Astrocyte (in vitro differentiated cells and primary cell): ENCODE measurements at regions not wholly inside any gene's neighbourhood (a gene's known extent, or its start where the extent isn't known, plus 50 kb on each side); places are given as distances from the start of the nearest gene placed in this dataset.

Experiments
- DNase-seq: peaks from one replicate; pipeline ENCODE4 v3.0.0-alpha.2; 2010; ENCODE audit warnings: low read depth
- FAIRE-seq: peaks from 2 replicates; lab custom pipeline; 2011; peaks lifted over from hg19 to GRCh38; lab: Jason Lieb, UNC
- H2AFZ ChIP-seq: 2 replicates; pipeline ENCODE4 v1.6.0; 2012; ENCODE audit warnings: low read depth, low read length, inconsistent platforms
- H3K27ac ChIP-seq: 2 replicates; pipeline ENCODE4 v1.5.1; 2011; ENCODE audit warnings: low read depth, low read length, inconsistent platforms
- H3K27me3 ChIP-seq: 2 replicates; pipeline ENCODE4 v1.6.0; 2011; ENCODE audit warnings: low read length, inconsistent platforms; ENCODE audit not compliant: insufficient read depth
- H3K36me3 ChIP-seq: 2 replicates; pipeline ENCODE4 v1.5.1; 2011; ENCODE audit warnings: low read length, inconsistent platforms; ENCODE audit not compliant: insufficient read depth
- H3K4me1 ChIP-seq: 2 replicates; pipeline ENCODE4 v1.5.1; 2011; ENCODE audit warnings: low read length, inconsistent platforms; ENCODE audit not compliant: insufficient read depth
- H3K4me2 ChIP-seq: 2 replicates; pipeline ENCODE4 v1.6.0; 2012; ENCODE audit warnings: low read length, inconsistent platforms
- H3K4me3 ChIP-seq: 2 replicates; pipeline ENCODE4 v1.5.1; 2011; ENCODE audit warnings: low read depth, mild to moderate bottlenecking, low read length, inconsistent platforms; ENCODE audit not compliant: insufficient read depth
- H3K79me2 ChIP-seq: 2 replicates; pipeline ENCODE4 v1.6.0; 2012; ENCODE audit warnings: mild to moderate bottlenecking, low read length, inconsistent platforms; ENCODE audit not compliant: insufficient read depth
- H3K9ac ChIP-seq: 2 replicates; pipeline ENCODE4 v1.6.0; 2012; ENCODE audit warnings: mild to moderate bottlenecking, low read length, inconsistent platforms
- H3K9me3 ChIP-seq: 2 replicates; pipeline ENCODE4 v1.5.1; 2012; ENCODE audit warnings: low read depth, mild to moderate bottlenecking, low read length, inconsistent platforms; ENCODE audit not compliant: insufficient read depth
- H4K20me1 ChIP-seq: 2 replicates; pipeline ENCODE4 v1.6.0; 2012; ENCODE audit warnings: low read length, inconsistent platforms; ENCODE audit not compliant: insufficient read depth
- H3K27ac Mint-ChIP-seq: one replicate; pipeline ENCODE4 v1.8.0; 2021; ENCODE audit warnings: mild to moderate bottlenecking, mixed read lengths; ENCODE audit not compliant: unreplicated experiment
- H3K27me3 Mint-ChIP-seq: one replicate; pipeline ENCODE4 v1.8.0; 2021; ENCODE audit warnings: low read depth, mixed read lengths; ENCODE audit not compliant: unreplicated experiment
- H3K36me3 Mint-ChIP-seq: one replicate; pipeline ENCODE4 v1.8.0; 2021; ENCODE audit warnings: low read depth, mixed read lengths; ENCODE audit not compliant: unreplicated experiment
- H3K4me1 Mint-ChIP-seq: one replicate; pipeline ENCODE4 v1.8.0; 2021; ENCODE audit warnings: low read depth, mixed read lengths; ENCODE audit not compliant: unreplicated experiment
- H3K4me3 Mint-ChIP-seq: one replicate; pipeline ENCODE4 v1.8.0; 2021; ENCODE audit warnings: mild to moderate bottlenecking, moderate library complexity, mixed read lengths; ENCODE audit not compliant: unreplicated experiment
- H3K9me3 Mint-ChIP-seq: one replicate; pipeline ENCODE4 v1.8.0; 2021; ENCODE audit warnings: mild to moderate bottlenecking, mixed read lengths; ENCODE audit not compliant: unreplicated experiment
- EZH2 ChIP-seq: IDR thresholded peaks from 2 replicates; pipeline ENCODE4 v1.6.1; 2012; ENCODE audit warnings: mild to moderate bottlenecking, low read length, inconsistent platforms; ENCODE audit not compliant: insufficient read depth
- TF ChIP-seq, protein P1 (sequence below): IDR thresholded peaks from 2 replicates; pipeline ENCODE4 v1.5.1; 2011; ENCODE audit warnings: low read depth, mild to moderate bottlenecking, inconsistent platforms, low read length, moderate library complexity; ENCODE audit not compliant: insufficient read depth

DNA sequence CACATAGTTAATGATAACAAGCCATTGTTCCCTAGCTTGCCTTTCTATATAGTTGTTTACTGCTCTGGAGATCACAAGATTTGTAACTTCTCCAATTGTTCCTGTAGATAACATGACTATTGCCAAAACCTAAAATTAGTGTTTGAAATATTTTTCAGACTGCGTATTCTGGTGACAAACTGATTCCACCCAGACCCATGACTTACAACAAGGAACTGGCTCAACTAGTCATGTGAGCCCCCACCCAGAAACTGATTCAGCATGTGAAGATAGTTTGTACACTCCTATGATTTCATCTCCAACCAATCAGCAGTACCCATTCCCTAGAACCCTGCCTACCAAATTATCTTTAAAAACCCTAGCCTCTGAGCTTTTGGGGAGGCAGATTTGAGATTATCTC, 131.4 kb upstream of the BCL9 start:
- no peaks in the 10 kb centered on the region for H3K4me1 Mint-ChIP-seq
- Histone ChIP-seq H3K4me3 (no peak overlapping the region), H3K4me2 (no peak overlapping the region), H3K27me3 (no peaks in the 10 kb centered on the region), H3K9ac (no peak overlapping the region), H3K79me2 (no peaks in the 10 kb centered on the region), H4K20me1 (no peaks in the 10 kb centered on the region), H3K9me3 (no peaks in the 10 kb centered on the region), H3K27ac (no peak overlapping the region), H3K36me3 (no peaks in the 10 kb centered on the region), H3K4me1 (no peaks in the 10 kb centered on the region), H2AFZ (no peak overlapping the region)
- peaks cover 4% of the 10 kb centered on the region for H3K9me3 Mint-ChIP-seq
- no peak overlapping the region for H3K4me3 Mint-ChIP-seq
- no peak for TF ChIP-seq EZH2
- TF ChIP-seq, protein P1, sequence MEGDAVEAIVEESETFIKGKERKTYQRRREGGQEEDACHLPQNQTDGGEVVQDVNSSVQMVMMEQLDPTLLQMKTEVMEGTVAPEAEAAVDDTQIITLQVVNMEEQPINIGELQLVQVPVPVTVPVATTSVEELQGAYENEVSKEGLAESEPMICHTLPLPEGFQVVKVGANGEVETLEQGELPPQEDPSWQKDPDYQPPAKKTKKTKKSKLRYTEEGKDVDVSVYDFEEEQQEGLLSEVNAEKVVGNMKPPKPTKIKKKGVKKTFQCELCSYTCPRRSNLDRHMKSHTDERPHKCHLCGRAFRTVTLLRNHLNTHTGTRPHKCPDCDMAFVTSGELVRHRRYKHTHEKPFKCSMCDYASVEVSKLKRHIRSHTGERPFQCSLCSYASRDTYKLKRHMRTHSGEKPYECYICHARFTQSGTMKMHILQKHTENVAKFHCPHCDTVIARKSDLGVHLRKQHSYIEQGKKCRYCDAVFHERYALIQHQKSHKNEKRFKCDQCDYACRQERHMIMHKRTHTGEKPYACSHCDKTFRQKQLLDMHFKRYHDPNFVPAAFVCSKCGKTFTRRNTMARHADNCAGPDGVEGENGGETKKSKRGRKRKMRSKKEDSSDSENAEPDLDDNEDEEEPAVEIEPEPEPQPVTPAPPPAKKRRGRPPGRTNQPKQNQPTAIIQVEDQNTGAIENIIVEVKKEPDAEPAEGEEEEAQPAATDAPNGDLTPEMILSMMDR = no peak
- no peak for DNase-seq
- H3K36me3 Mint-ChIP-seq = no peaks in the 10 kb centered on the region
- H3K27ac Mint-ChIP-seq = no peak overlapping the region
- H3K27me3 Mint-ChIP-seq = no peaks in the 10 kb centered on the region
- no peak for FAIRE-seq

DNA sequence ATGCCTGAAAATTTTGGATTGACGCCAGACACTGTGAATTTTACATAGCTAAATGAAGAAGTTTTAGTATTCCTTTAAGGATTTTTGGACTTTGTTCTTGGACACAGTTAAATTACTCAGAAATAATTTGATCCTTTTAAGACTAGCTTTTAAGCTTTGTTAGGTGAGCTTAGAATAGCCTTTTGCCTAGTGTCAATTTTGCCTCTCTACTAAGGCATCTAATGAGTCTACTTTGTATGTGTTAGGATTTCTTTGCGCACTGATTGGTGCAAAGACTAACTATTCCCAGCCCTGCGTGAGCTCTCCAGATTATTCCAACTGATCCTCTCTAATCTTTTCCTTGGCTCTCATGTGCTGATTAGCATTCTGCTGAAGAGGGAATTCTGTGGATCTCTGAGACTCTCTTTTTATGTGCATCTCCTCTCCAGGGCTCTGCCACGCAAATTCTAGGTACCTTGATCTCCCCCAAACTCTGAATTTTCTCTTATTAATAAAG, 128.1 kb upstream of the BCL9 start:
- Histone ChIP-seq H4K20me1 (no peaks in the 10 kb centered on the region), H3K9me3 (no peaks in the 10 kb centered on the region), H3K9ac (no peak overlapping the region), H3K36me3 (no peaks in the 10 kb centered on the region), H3K4me3 (no peak overlapping the region), H3K4me1 (no peaks in the 10 kb centered on the region), H3K79me2 (no peaks in the 10 kb centered on the region), H3K27me3 (no peaks in the 10 kb centered on the region), H2AFZ (no peak overlapping the region), H3K27ac (no peak overlapping the region), H3K4me2 (no peak overlapping the region)
- Mint-ChIP-seq H3K9me3 (peaks cover 2% of the 10 kb centered on the region), H3K4me3 (no peak overlapping the region), H3K27ac (no peak overlapping the region), H3K4me1 (no peaks in the 10 kb centered on the region), H3K27me3 (no peaks in the 10 kb centered on the region), H3K36me3 (no peaks in the 10 kb centered on the region)
- no peak for TF ChIP-seq EZH2
- TF ChIP-seq, protein P1 = no peak
- DNase-seq = no peak
- FAIRE-seq = no peak

DNA sequence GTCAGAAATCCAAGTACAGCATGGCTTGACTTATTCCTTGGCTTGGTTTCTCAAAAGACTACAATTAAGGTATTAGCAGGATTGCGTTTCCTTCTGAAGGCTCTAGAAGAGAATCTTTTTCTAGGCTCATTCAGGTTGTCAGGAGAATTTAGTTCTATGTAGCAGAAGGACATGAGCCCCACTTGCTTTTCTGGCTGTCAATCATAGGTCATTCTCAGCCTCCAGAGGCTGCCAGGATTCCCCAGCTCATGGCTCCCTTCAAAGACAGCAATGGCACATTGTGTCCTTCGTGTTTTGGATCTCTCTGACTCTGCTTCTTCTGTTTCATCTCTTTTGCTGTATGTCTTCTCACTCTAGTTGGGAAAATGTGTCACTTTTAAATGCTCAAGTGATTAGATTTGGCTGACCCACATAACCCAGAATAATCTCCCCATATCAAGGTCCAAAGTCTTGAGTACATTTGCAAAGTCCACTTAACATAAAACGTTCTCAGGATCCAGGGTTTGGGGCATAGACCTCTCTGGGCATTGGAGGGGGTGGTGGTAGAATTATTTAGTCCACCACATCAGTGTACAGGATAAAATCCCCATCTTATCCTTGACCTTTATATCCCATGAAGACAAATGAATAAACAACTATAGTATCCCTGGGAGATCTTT, 126.7 kb upstream of the BCL9 start:
- H3K4me1 Mint-ChIP-seq = no peaks in the 10 kb centered on the region
- Histone ChIP-seq H3K36me3 (no peaks in the 10 kb centered on the region), H2AFZ (no peak overlapping the region), H4K20me1 (no peaks in the 10 kb centered on the region), H3K27me3 (no peaks in the 10 kb centered on the region), H3K4me3 (no peak overlapping the region), H3K27ac (no peak overlapping the region), H3K79me2 (no peaks in the 10 kb centered on the region), H3K4me2 (no peak overlapping the region), H3K9me3 (no peaks in the 10 kb centered on the region), H3K9ac (no peak overlapping the region), H3K4me1 (no peaks in the 10 kb centered on the region)
- no peak overlapping the region for H3K4me3 Mint-ChIP-seq
- DNase-seq (no peak), FAIRE-seq (no peak)
- peaks cover 2% of the 10 kb centered on the region for H3K9me3 Mint-ChIP-seq
- H3K27ac Mint-ChIP-seq = no peak overlapping the region
- no peaks in the 10 kb centered on the region for H3K27me3 Mint-ChIP-seq
- TF ChIP-seq, protein P1 = no peak
- no peak for TF ChIP-seq EZH2
- no peaks in the 10 kb centered on the region for H3K36me3 Mint-ChIP-seq
